ENCODE measurements at regions not wholly inside any gene's neighbourhood (a gene's known extent, or its start where the extent isn't known, plus 50 kb on each side); places are given as distances from the start of the nearest gene placed in this dataset.

- TF ChIP-seq CTCF (IDR thresholded peaks at IDR 0.05) (no peak), POLR2AphosphoS5 (IDR thresholded peaks at IDR 0.05) (no peak), POLR2A (IDR thresholded peaks at IDR 0.05) (no peak)
These were observed 796.6 kb downstream of the MCTP2 start for GRCh38 chr15:95027981-95028380.

Data from suprapubic skin (tissue), 4 donors.